Lung (tissue), 11 donors: ENCODE measurements at regions not wholly inside any gene's neighbourhood (a gene's known extent, or its start where the extent isn't known, plus 50 kb on each side); places are given as distances from the start of the nearest gene placed in this dataset.

Source experiments
- ATAC-seq: fragments of 200-7000 bp; cut with Tn5 transposase; one replicate; pipeline ENCODE4 v1.9.1; 2020; ENCODE audit warnings: moderate number of reproducible peaks; ENCODE audit not compliant: insufficient read depth, low FRiP score
- DNase-seq, 3 donors: peaks; one replicate each; pipeline ENCODE4 v3.0.0-alpha.2; 2013 to 2017
- H3K27ac ChIP-seq, 2 donors: one replicate each; pipeline ENCODE4 v1.5.1; 2013; ENCODE audit warnings: mild to moderate bottlenecking in 2 of 2, moderate library complexity in 2 of 2, control low read depth in 1 of 2, inconsistent platforms in 1 of 2, low read depth in 1 of 2, low read length in 1 of 2
- H3K27me3 ChIP-seq, 3 donors: one replicate each; pipeline ENCODE4 v1.5.1; 2013; ENCODE audit warnings: low read length in 2 of 3; ENCODE audit not compliant: control insufficient read depth in 3 of 3, insufficient read depth in 3 of 3
- H3K36me3 ChIP-seq, 4 donors: one replicate each; pipeline ENCODE4 v1.5.1; 2013; ENCODE audit warnings: low read length in 4 of 4, mild to moderate bottlenecking in 1 of 4, moderate library complexity in 1 of 4; ENCODE audit not compliant: control insufficient read depth in 4 of 4, insufficient read depth in 4 of 4
- H3K4me1 ChIP-seq, 5 donors: one replicate each; pipeline ENCODE4 v1.5.1; 2013; ENCODE audit warnings: low read length in 5 of 5, mild to moderate bottlenecking in 2 of 5, moderate library complexity in 1 of 5; ENCODE audit not compliant: control insufficient read depth in 5 of 5, insufficient read depth in 5 of 5
- H3K4me3 ChIP-seq: one replicate; pipeline ENCODE4 v1.5.1; 2013; ENCODE audit warnings: mild to moderate bottlenecking, control low read depth, moderate library complexity
- H3K9ac ChIP-seq, 2 donors: one replicate each; pipeline ENCODE4 v1.5.1; 2013; ENCODE audit warnings: low read length in 2 of 2, control low read depth in 1 of 2; ENCODE audit not compliant: insufficient read depth in 1 of 2
- H3K9me3 ChIP-seq, 4 donors: one replicate each; pipeline ENCODE4 v1.5.1; 2013; ENCODE audit warnings: low read length in 3 of 4, mild to moderate bottlenecking in 1 of 4, moderate library complexity in 1 of 4; ENCODE audit not compliant: control insufficient read depth in 4 of 4, insufficient read depth in 3 of 4
- CTCF ChIP-seq: IDR thresholded peaks from 2 replicates; pipeline ENCODE4 v1.5.1; 2012; ENCODE audit warnings: mild to moderate bottlenecking; ENCODE audit errors: control extremely low read depth, extremely low read depth
- WGBS, 2 donors: extraction: QIAGEN DNeasy Blood & Tissue Kit; methylation state at CpG; one replicate each; pipeline ENCODE4 v1.1.7; 2013; 5-methylcytosine and 5-hydroxymethylcytosine counted together
- donor health status: control.
- donor health status: control.
- donor health status: Bipolar disorder and iron deficiency.
- donor health status: healthy.
- donor health status: DM: yes; HTN: yes; CAD: no.

- ATAC-seq = no peak
- no peaks in the 10 kb centered on the region for H3K27me3 ChIP-seq
- DNase-seq = peak in 1 of 3 donors; percentile 28
- H3K4me3 ChIP-seq = no peak overlapping the region
- H3K27ac ChIP-seq = no peak overlapping the region
- H3K9me3 ChIP-seq = no peaks in the 10 kb centered on the region
- H3K36me3 ChIP-seq = no peaks in the 10 kb centered on the region
- no peak for TF ChIP-seq CTCF
- WGBS, 2 donors = 90 to 94% methylated on average over 6 of the region's 6 CpGs
- H3K4me1 ChIP-seq = peaks cover 0 to 4% (median 0%) of the 10 kb centered on the region in 5 donors
- no peak overlapping the region for H3K9ac ChIP-seq
These were observed 223.4 kb downstream of the NPR3 start for GRCh38 chr5:32934529-32934928.

GRCh38 chr5:32935283-32935682, 224.2 kb downstream of the NPR3 start:
- Histone ChIP-seq H3K9ac (no peak overlapping the region), H3K9me3 (no peaks in the 10 kb centered on the region), H3K4me1 (peaks cover 0 to 4% (median 0%) of the 10 kb centered on the region in 5 donors), H3K27ac (no peak overlapping the region), H3K27me3 (no peaks in the 10 kb centered on the region), H3K36me3 (no peaks in the 10 kb centered on the region), H3K4me3 (no peak overlapping the region)
- no peak for ATAC-seq
- DNase-seq = peak in 1 of 3 donors; percentile 22
- 51 to 60% methylated on average over 2 of the region's 2 CpGs for WGBS, 2 donors
- no peak for TF ChIP-seq CTCF

- H3K4me3 ChIP-seq = no peak overlapping the region
- peaks cover 0 to 4% (median 0%) of the 10 kb centered on the region in 5 donors for H3K4me1 ChIP-seq
- no peaks in the 10 kb centered on the region for H3K27me3 ChIP-seq
- H3K9me3 ChIP-seq = no peaks in the 10 kb centered on the region
- TF ChIP-seq CTCF = no peak
- ATAC-seq (no peak), DNase-seq (no peak)
- H3K27ac ChIP-seq = no peak overlapping the region
- no peak overlapping the region for H3K9ac ChIP-seq
- 74 to 90% methylated on average over 4 of the region's 4 CpGs for WGBS, 2 donors
- no peaks in the 10 kb centered on the region for H3K36me3 ChIP-seq
These were observed 225.2 kb downstream of the NPR3 start for GRCh38 chr5:32936329-32936728.

GRCh38 chr5:32942225-32942989, 231.3 kb downstream of the NPR3 start:
- peaks cover 0 to 3% (median 0%) of the 10 kb centered on the region in 4 donors for H3K9me3 ChIP-seq
- DNase-seq (no peak), ATAC-seq (no peak)
- no peaks in the 10 kb centered on the region for H3K4me1 ChIP-seq
- 73 to 78% methylated on average over 6 of the region's 6 CpGs for WGBS, 2 donors
- H3K36me3 ChIP-seq = no peaks in the 10 kb centered on the region
- H3K27me3 ChIP-seq = no peaks in the 10 kb centered on the region
- H3K27ac ChIP-seq = no peak overlapping the region
- H3K9ac ChIP-seq = no peak overlapping the region
- no peak for TF ChIP-seq CTCF
- H3K4me3 ChIP-seq = no peak overlapping the region
